GM18499 (cell line): ENCODE measurements at regions not wholly inside any gene's neighbourhood (a gene's known extent, or its start where the extent isn't known, plus 50 kb on each side); places are given as distances from the start of the nearest gene placed in this dataset.

Source experiments
- ATAC-seq: cut with Tn5 transposase; IDR thresholded peaks from one replicate; pipeline ENCODE4 v1.9.1; 2021; ENCODE audit warnings: moderate number of reproducible peaks; ENCODE audit not compliant: insufficient read depth, unreplicated experiment

GRCh38 chr12:107267604-107268003 lies 174.3 kb upstream of the CRY1 start:
- ATAC-seq, result no peak

- no peak for ATAC-seq
Measured at GRCh38 chr12:107271523-107271922, 178.2 kb upstream of the CRY1 start.

- no peak for ATAC-seq
Measured at GRCh38 chr12:107275530-107275929, 182.2 kb upstream of the CRY1 start.

- no peak for ATAC-seq
Measured at GRCh38 chr12:107277855-107278254, 184.5 kb upstream of the CRY1 start.

GRCh38 chr12:107282628-107283027 lies 189.3 kb upstream of the CRY1 start:
- no peak for ATAC-seq

GRCh38 chr12:107283652-107284051 lies 190.3 kb upstream of the CRY1 start:
- ATAC-seq, result no peak

GRCh38 chr12:107284692-107285091 lies 191.3 kb upstream of the CRY1 start:
- ATAC-seq, result no peak

- ATAC-seq, result no peak
Measured at GRCh38 chr12:107287436-107288413, 194.4 kb upstream of the CRY1 start.

GRCh38 chr12:107288414-107289127 lies 195.2 kb upstream of the CRY1 start:
- ATAC-seq, result no peak

DNA sequence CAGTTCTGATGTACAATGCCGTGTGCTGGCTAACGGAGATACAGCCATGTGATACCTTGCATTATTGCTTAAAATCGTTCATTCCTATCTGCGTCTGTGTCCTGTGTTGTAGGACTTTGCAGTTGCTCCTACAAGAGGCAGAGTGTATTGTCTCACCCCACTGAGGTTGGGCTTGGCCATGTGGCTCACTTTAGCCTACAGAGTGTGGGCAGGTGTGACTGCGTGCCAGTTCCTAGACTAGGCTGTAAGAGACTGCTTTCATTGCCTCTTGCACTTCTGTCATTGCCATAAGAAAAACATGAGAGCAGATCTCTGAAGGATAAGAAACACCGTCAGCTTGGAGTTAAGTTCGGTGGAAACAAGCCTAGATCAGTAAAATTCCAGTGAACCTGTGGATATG lies 197.7 kb upstream of the CRY1 start:
- no peak for ATAC-seq

DNA sequence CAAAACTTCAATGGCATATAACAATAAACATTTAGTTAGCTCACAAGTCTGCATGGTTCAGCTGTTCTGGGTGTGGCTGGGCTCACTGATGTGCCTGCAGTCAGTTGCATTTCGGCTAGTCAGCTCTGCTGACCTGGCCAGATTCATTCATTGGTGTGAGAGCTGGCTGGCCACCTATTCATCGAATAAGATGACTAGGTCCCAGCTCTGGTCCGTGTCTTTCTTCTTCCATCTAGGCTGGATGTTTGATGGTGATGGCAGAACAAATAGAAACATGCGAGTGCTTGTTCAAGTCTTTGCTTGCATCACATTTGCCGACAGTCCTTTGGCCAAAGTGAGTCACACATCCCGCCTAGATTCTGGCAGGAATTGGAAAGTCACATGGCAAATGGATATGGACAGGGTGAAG lies 203.3 kb upstream of the CRY1 start:
- ATAC-seq, result no peak

- ATAC-seq, result no peak
Measured at GRCh38 chr12:107302649-107303341, 209.4 kb upstream of the CRY1 start.

DNA sequence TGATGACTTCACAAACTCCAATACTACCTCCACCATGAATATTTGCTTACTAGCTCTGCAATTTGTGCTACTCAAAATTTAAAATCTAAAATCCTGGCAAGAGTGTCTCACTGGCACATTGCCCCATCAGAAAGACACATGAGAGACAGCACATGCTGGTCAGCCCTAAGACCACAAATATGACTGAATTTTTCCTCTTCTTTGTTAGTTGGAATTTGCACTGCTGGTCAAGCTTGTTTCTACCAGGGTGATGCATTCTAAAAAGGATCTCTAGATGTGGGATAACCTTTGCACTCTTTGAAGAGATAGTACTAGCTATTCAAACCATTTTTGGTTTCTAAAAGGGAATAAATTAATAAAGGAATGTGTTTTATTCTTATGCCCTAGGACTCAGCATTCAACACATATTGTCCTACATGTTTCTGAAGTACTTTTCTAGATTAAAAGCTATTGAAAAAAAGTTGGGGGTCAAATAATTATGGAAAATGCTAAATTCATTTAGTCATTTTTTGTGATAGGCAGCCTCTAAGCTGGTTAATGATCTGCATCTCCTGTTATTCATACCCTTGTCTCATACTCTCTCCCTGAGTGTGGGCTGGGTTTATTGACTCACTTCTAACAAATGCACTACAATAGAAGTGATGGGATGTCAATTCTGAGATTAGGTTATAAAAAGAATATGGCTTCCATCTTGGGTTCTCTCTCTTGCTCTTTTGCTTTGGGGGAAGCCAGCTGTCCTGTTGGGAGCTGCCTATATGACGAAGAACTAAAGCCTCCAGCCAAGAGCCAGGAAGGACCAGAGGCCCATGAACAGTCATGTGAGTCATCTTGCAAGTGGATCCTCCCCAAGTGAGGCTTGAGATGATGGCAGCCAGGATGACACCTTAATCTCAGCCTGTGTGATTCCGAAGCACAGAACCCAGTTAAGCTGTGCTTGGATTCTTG lies 211.5 kb upstream of the CRY1 start:
- no peak for ATAC-seq

- no peak for ATAC-seq
Measured at GRCh38 chr12:107306141-107306659, 212.9 kb upstream of the CRY1 start.

GRCh38 chr12:107308310-107308709 lies 215.0 kb upstream of the CRY1 start:
- ATAC-seq, result no peak

- no peak for ATAC-seq
Measured at GRCh38 chr12:107309020-107309419, 215.7 kb upstream of the CRY1 start.

GRCh38 chr12:107310621-107311020 lies 217.3 kb upstream of the CRY1 start:
- ATAC-seq, result no peak

- ATAC-seq, result no peak
Measured at GRCh38 chr12:107311682-107312081, 218.3 kb upstream of the CRY1 start.

DNA sequence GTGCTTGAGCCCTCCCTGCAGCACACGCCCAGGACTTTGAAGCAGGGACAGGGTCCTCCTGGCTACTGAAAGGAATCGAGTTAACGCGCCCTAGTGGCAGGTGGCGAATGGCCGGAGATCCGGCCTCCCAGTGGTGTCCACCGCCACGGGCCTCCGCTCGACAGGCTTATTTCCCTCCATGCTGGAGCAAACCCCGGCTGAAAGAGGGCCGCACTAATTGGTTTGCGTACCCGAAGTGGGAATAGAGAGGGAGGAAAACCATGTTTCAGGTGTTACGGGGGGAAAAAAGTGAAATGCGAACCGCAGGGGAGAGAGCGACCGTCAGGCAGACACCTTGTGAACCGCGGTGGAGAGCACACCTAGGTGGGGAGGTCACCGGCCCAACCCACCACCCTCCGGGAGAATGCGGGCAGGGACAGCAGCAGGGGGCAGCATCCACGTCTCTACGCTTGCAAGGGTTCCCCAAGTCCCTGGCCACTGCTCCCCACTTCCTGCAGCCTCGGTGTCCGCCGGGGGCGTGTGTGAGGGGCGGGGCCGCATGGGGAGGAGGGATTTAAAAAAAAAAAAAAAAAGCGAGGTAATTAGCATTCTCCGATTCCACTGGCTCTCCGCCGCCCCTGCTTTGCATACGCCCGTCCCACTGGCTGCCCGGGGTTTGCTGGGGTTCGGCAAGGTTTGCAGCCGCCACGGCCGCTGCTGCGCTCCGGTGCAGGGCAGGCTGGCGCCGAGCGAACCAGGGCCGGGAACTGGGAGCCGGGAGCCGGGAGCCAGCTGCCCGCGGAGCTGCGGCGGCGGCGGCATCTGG lies 224.6 kb upstream of the CRY1 start:
- no peak for ATAC-seq
